ENCODE measurements at regions not wholly inside any gene's neighbourhood (a gene's known extent, or its start where the extent isn't known, plus 50 kb on each side); places are given as distances from the start of the nearest gene placed in this dataset.

- Histone ChIP-seq H3K4me1 (ENCODE audit: control insufficient read depth in 1 of 2, low read depth in 2 of 2) (peaks cover 0 to 5% of the 10 kb centered on the region in 2 donors), H3K4me3 (no peak overlapping the region), H3K9me3 (no peaks in the 10 kb centered on the region), H3K27ac (no peak overlapping the region), H3K27me3 (replicated peaks; ENCODE audit: insufficient read depth) (no peaks in the 10 kb centered on the region), H3K36me3 (no peaks in the 10 kb centered on the region)
- ATAC-seq (ENCODE audit: insufficient number of reproducible peaks, low FRiP score, low read depth): no peak
- TF ChIP-seq, protein P1, sequence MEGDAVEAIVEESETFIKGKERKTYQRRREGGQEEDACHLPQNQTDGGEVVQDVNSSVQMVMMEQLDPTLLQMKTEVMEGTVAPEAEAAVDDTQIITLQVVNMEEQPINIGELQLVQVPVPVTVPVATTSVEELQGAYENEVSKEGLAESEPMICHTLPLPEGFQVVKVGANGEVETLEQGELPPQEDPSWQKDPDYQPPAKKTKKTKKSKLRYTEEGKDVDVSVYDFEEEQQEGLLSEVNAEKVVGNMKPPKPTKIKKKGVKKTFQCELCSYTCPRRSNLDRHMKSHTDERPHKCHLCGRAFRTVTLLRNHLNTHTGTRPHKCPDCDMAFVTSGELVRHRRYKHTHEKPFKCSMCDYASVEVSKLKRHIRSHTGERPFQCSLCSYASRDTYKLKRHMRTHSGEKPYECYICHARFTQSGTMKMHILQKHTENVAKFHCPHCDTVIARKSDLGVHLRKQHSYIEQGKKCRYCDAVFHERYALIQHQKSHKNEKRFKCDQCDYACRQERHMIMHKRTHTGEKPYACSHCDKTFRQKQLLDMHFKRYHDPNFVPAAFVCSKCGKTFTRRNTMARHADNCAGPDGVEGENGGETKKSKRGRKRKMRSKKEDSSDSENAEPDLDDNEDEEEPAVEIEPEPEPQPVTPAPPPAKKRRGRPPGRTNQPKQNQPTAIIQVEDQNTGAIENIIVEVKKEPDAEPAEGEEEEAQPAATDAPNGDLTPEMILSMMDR (IDR thresholded peaks at IDR 0.05): no peak
- DNase-seq (ENCODE audit: low spot score): no peak
Observed at GRCh38 chr16:86430814-86431213, 79.5 kb upstream of the FOXF1 start.

DNA sequence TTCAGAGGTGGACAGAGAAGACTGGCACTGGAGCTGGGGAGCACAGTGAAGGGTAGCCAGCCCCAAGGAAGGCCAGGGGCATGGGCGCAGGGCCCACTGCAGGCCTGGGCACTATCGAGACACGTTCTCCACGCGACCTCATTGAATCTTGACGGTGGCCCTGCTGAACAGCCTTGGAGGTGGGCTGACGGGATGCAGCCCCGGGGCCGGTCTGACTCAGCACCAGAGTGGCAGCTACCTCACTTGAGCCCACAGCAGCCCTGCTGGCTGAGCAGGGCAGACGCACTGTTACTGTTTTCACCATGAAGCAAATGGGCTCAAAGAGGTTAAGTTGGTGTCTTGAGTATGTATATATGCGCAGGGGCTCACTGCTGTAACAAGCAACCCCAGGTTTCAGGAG is 78.8 kb upstream of the FOXF1 start:
- Histone ChIP-seq H3K4me3 (no peak overlapping the region), H3K27me3 (replicated peaks; ENCODE audit: insufficient read depth) (no peaks in the 10 kb centered on the region), H3K36me3 (no peaks in the 10 kb centered on the region), H3K4me1 (ENCODE audit: control insufficient read depth in 1 of 2, low read depth in 2 of 2) (peaks cover 0 to 5% of the 10 kb centered on the region in 2 donors), H3K27ac (no peak overlapping the region), H3K9me3 (no peaks in the 10 kb centered on the region)
- ATAC-seq (ENCODE audit: insufficient number of reproducible peaks, low FRiP score, low read depth) (no peak), DNase-seq (ENCODE audit: low spot score) (no peak)
- TF ChIP-seq, protein P1 (IDR thresholded peaks at IDR 0.05): no peak

DNA sequence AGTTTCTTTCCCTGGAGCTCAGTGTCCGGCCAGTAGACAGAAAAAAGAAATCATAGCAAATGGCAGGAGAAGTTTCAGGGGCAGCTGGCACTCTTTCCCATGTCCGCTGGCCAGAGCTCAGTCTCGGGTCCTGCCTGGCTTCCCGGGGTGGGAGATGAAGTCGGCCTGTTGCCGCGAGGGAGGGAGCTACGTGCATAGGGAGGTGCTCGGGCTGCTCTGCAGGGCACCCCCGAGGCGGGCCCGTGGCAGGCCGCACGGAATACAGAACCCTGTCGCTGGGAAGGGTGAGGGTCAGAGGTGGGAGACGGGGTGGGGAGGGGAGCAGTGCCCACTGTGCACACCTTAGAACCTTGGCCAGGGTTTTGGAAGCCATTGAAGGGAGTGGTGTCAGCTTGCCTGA is 78.3 kb upstream of the FOXF1 start:
- peaks cover 0 to 1% of the 10 kb centered on the region in 2 donors for H3K4me1 ChIP-seq (ENCODE audit: control insufficient read depth in 1 of 2, low read depth in 2 of 2)
- ATAC-seq (ENCODE audit: insufficient number of reproducible peaks, low FRiP score, low read depth) (no peak), DNase-seq (ENCODE audit: low spot score) (no peak)
- H3K9me3 ChIP-seq: no peaks in the 10 kb centered on the region
- H3K36me3 ChIP-seq: no peaks in the 10 kb centered on the region
- TF ChIP-seq, protein P1 (IDR thresholded peaks at IDR 0.05): no peak
- H3K27ac ChIP-seq: no peak overlapping the region
- no peaks in the 10 kb centered on the region for H3K27me3 ChIP-seq (replicated peaks; ENCODE audit: insufficient read depth)
- no peak overlapping the region for H3K4me3 ChIP-seq

- H3K4me1 ChIP-seq (ENCODE audit: control insufficient read depth in 1 of 2, low read depth in 2 of 2): no peaks in the 10 kb centered on the region
- no peaks in the 10 kb centered on the region for H3K27me3 ChIP-seq (replicated peaks; ENCODE audit: insufficient read depth)
- no peak for DNase-seq (ENCODE audit: low spot score)
- TF ChIP-seq, protein P1 (IDR thresholded peaks at IDR 0.05): no peak
- no peak for ATAC-seq (ENCODE audit: insufficient number of reproducible peaks, low FRiP score, low read depth)
- H3K27ac ChIP-seq: no peak overlapping the region
- no peak overlapping the region for H3K4me3 ChIP-seq
- no peaks in the 10 kb centered on the region for H3K36me3 ChIP-seq
- H3K9me3 ChIP-seq: no peaks in the 10 kb centered on the region
Observed at GRCh38 chr16:86432691-86433090, 77.6 kb upstream of the FOXF1 start.

DNA sequence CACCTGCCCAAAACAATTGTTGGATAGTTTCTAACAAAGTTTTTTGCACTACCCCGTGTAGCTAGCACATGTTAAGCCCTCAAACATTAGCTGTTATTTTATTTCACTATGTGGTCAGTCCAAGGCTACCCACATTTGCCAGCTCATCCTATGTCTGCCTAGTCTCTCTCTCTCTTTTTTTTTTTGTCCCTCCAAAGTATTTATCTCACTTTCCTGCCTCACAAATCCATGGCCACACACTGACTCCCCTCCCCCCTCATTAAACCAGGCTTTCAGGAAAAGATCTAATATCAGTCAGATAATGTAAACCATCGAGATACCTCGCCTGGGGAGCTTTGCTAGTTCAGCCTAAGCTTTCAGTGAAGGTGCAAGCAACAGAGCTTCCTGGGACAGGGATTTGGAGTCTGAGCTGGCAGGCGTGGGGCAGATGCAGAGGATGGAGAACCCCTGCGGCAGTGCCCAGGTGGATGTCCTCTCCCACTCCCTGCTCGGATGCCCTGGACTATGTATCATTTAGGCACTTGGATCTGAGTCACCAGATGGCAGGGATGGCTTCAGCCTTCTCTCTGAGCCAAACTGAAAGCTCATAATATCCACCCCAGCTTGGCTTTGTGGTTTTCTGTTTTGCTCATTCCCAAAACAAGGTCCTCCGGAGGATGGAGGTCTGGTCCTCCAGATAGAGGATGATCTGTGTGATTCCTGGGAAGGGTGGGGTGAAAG is 73.7 kb upstream of the FOXF1 start:
- no peaks in the 10 kb centered on the region for H3K27me3 ChIP-seq (replicated peaks; ENCODE audit: insufficient read depth)
- ATAC-seq (ENCODE audit: insufficient number of reproducible peaks, low FRiP score, low read depth) (no peak), DNase-seq (ENCODE audit: low spot score) (no peak)
- no peaks in the 10 kb centered on the region for H3K36me3 ChIP-seq
- H3K9me3 ChIP-seq: no peaks in the 10 kb centered on the region
- H3K27ac ChIP-seq: no peak overlapping the region
- no peaks in the 10 kb centered on the region for H3K4me1 ChIP-seq (ENCODE audit: control insufficient read depth in 1 of 2, low read depth in 2 of 2)
- TF ChIP-seq, protein P1 (IDR thresholded peaks at IDR 0.05): no peak
- H3K4me3 ChIP-seq: no peak overlapping the region
